ENCODE measurements at regions not wholly inside any gene's neighbourhood (a gene's known extent, or its start where the extent isn't known, plus 50 kb on each side); places are given as distances from the start of the nearest gene placed in this dataset.

DNA sequence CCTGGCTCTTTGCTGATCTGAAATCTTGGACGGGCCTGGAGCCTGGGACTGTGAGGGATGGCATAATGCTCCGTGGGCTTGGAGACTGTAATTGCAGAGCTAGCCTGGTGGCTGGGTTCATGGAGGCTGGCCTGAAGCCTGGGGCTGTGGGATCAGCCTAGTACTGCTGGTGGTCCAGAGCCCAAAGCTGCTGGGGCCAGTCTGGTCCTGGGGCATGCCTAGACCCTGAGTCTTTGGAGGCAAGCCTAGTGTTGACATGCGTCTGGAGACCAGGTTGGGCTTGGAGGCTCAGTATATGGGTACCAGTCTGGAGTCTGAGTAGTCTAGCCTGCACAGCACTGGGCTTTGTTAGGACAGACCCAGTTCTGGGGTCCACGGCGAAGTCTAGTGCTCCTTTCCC is 172.0 kb upstream of the ZC4H2 start:
- no peak for TF ChIP-seq POLR2A (IDR thresholded peaks at IDR 0.05)
- TF ChIP-seq, protein P1, sequence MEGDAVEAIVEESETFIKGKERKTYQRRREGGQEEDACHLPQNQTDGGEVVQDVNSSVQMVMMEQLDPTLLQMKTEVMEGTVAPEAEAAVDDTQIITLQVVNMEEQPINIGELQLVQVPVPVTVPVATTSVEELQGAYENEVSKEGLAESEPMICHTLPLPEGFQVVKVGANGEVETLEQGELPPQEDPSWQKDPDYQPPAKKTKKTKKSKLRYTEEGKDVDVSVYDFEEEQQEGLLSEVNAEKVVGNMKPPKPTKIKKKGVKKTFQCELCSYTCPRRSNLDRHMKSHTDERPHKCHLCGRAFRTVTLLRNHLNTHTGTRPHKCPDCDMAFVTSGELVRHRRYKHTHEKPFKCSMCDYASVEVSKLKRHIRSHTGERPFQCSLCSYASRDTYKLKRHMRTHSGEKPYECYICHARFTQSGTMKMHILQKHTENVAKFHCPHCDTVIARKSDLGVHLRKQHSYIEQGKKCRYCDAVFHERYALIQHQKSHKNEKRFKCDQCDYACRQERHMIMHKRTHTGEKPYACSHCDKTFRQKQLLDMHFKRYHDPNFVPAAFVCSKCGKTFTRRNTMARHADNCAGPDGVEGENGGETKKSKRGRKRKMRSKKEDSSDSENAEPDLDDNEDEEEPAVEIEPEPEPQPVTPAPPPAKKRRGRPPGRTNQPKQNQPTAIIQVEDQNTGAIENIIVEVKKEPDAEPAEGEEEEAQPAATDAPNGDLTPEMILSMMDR (IDR thresholded peaks at IDR 0.05): no peak

Measured in esophagus squamous epithelium (tissue), 4 donors.